HEK293 (cell line): ENCODE measurements at regions not wholly inside any gene's neighbourhood (a gene's known extent, or its start where the extent isn't known, plus 50 kb on each side); places are given as distances from the start of the nearest gene placed in this dataset.

Source experiments
- CTCF ChIA-PET: fragments of 350-600 bp; formaldehyde crosslinking; extraction: SDS; loops from one replicate; lab custom pipeline; 2021; ENCODE audit warnings: antibody characterized with exemption; lab: Yijun Ruan, JAX
- POLR2A ChIA-PET: fragments of 300-600 bp; formaldehyde crosslinking; extraction: SDS; loops from one replicate; lab custom pipeline; 2020; ENCODE audit warnings: antibody characterized with exemption, inconsistent platforms; lab: Yijun Ruan, JAX
- H3K27ac ChIP-seq: fragments of 200-500 bp; sonication (Bioruptor generic); 2 replicates; pipeline ENCODE4 v1.5.1; 2014; ENCODE audit warnings: low read depth, low read length, control low read depth, inconsistent platforms; ENCODE audit errors: extremely low read depth
- H3K36me3 ChIP-seq, 2 experiments: fragments of 200-500 bp in 1 of 2; sonication (Bioruptor generic) in 1 of 2; 1 replicate in 1 of 2; 2 replicates in 1 of 2; pipeline ENCODE4 v1.5.1; 2014 to 2017; ENCODE audit warnings: inconsistent platforms in 2 of 2, low read length in 2 of 2; ENCODE audit not compliant: control insufficient read depth in 2 of 2, insufficient read depth in 1 of 2
- H3K4me1 ChIP-seq: fragments of 200-500 bp; sonication (Bioruptor generic); 2 replicates; pipeline ENCODE4 v1.5.1; 2014; ENCODE audit warnings: mild to moderate bottlenecking, low read length, inconsistent platforms; ENCODE audit not compliant: control insufficient read depth, insufficient read depth
- H3K4me3 ChIP-seq: 2 replicates; pipeline ENCODE4 v1.5.1; 2011; ENCODE audit warnings: low read depth, mild to moderate bottlenecking, control low read depth, low read length, moderate library complexity
- H3K9me3 ChIP-seq: fragments of 200-500 bp; sonication (Bioruptor generic); 2 replicates; pipeline ENCODE4 v1.5.1; 2014; ENCODE audit warnings: low read depth, low read length, inconsistent platforms; ENCODE audit not compliant: control insufficient read depth, insufficient read depth
- FEZF1 ChIP-seq: fragments of 450-650 bp; formaldehyde crosslinking; IDR thresholded peaks from 2 replicates; pipeline ENCODE4 v1.5.1; 2016; ENCODE audit warnings: missing biosample characterization, missing genetic modification characterization
- GLI4 ChIP-seq: fragments of 450-650 bp; formaldehyde crosslinking; IDR thresholded peaks from 2 replicates; pipeline ENCODE4 v1.5.1; 2016; ENCODE audit warnings: missing biosample characterization, missing genetic modification characterization
- KLF16 ChIP-seq: fragments of 450-650 bp; formaldehyde crosslinking; IDR thresholded peaks from 2 replicates; pipeline ENCODE4 v1.5.1; 2017; ENCODE audit warnings: missing biosample characterization, missing genetic modification characterization
- KLF7 ChIP-seq: fragments of 450-650 bp; formaldehyde crosslinking; IDR thresholded peaks from 2 replicates; pipeline ENCODE4 v1.5.1; 2016; ENCODE audit warnings: missing biosample characterization, missing genetic modification characterization, borderline replicate concordance
- MZF1 ChIP-seq: fragments of 450-650 bp; formaldehyde crosslinking; IDR thresholded peaks from 2 replicates; pipeline ENCODE4 v1.5.1; 2017; ENCODE audit warnings: missing biosample characterization, missing genetic modification characterization, borderline replicate concordance
- PRDM10 ChIP-seq: fragments of 450-650 bp; formaldehyde crosslinking; IDR thresholded peaks from 2 replicates; pipeline ENCODE4 v1.5.1; 2016; ENCODE audit warnings: missing biosample characterization, missing genetic modification characterization
- SALL2 ChIP-seq: fragments of 450-650 bp; formaldehyde crosslinking; IDR thresholded peaks from 2 replicates; pipeline ENCODE4 v1.5.0; 2017; ENCODE audit warnings: missing biosample characterization, mild to moderate bottlenecking, missing genetic modification characterization, borderline replicate concordance
- TCF7L2 ChIP-seq: IDR thresholded peaks from 2 replicates; pipeline ENCODE4 v1.6.1; 2011; ENCODE audit warnings: low read depth, mild to moderate bottlenecking, inconsistent platforms, low read length, moderate library complexity, borderline replicate concordance
- YY2 ChIP-seq: fragments of 450-650 bp; formaldehyde crosslinking; IDR thresholded peaks from 2 replicates; pipeline ENCODE4 v1.5.1; 2016; ENCODE audit warnings: missing biosample characterization, missing genetic modification characterization
- ZFHX2 ChIP-seq: fragments of 450-650 bp; formaldehyde crosslinking; conservative IDR thresholded peaks from 2 replicates; pipeline ENCODE4 v1.5.1; 2016; ENCODE audit warnings: missing biosample characterization, missing genetic modification characterization
- ZNF426 ChIP-seq: fragments of 450-650 bp; formaldehyde crosslinking; IDR thresholded peaks from 2 replicates; pipeline ENCODE4 v1.5.1; 2017; ENCODE audit warnings: missing biosample characterization, missing genetic modification characterization, mild to moderate bottlenecking, inconsistent platforms, moderate library complexity
- ZNF521 ChIP-seq: fragments of 450-650 bp; formaldehyde crosslinking; IDR thresholded peaks from 2 replicates; pipeline ENCODE4 v1.5.1; 2017; ENCODE audit warnings: missing biosample characterization, mild to moderate bottlenecking, missing genetic modification characterization
- ZNF529 ChIP-seq: fragments of 450-650 bp; formaldehyde crosslinking; IDR thresholded peaks from 2 replicates; pipeline ENCODE4 v1.5.1; 2017; ENCODE audit warnings: missing genetic modification characterization, missing biosample characterization; ENCODE audit not compliant: insufficient replicate concordance
- ZNF548 ChIP-seq: fragments of 450-650 bp; formaldehyde crosslinking; IDR thresholded peaks from 2 replicates; pipeline ENCODE4 v1.5.1; 2016; ENCODE audit warnings: missing biosample characterization, missing genetic modification characterization
- ZNF561 ChIP-seq: fragments of 450-650 bp; IDR thresholded peaks from 2 replicates; pipeline ENCODE4 v1.5.1; 2018; ENCODE audit warnings: missing biosample characterization, missing genetic modification characterization, borderline replicate concordance
- ZNF629 ChIP-seq: fragments of 450-650 bp; formaldehyde crosslinking; IDR thresholded peaks from 2 replicates; pipeline ENCODE4 v1.5.1; 2017; ENCODE audit warnings: missing biosample characterization, missing genetic modification characterization
- ZNF791 ChIP-seq: fragments of 450-650 bp; formaldehyde crosslinking; IDR thresholded peaks from 2 replicates; pipeline ENCODE4 v1.5.1; 2016; ENCODE audit warnings: missing biosample characterization, missing genetic modification characterization
- ZNF830 ChIP-seq: fragments of 450-650 bp; IDR thresholded peaks from 2 replicates; pipeline ENCODE4 v1.5.0; 2018; ENCODE audit warnings: missing biosample characterization, missing genetic modification characterization, low read depth, mild to moderate bottlenecking, moderate library complexity
- TF ChIP-seq, protein P1 (sequence below): fragments of 450-650 bp; IDR thresholded peaks from 2 replicates; pipeline ENCODE4 v1.5.1; 2018; ENCODE audit warnings: missing biosample characterization, mild to moderate bottlenecking, missing genetic modification characterization
- TF ChIP-seq, protein P2 (sequence below): fragments of 450-650 bp; formaldehyde crosslinking; IDR thresholded peaks from 2 replicates; pipeline ENCODE4 v1.5.1; 2017; ENCODE audit warnings: missing biosample characterization, missing genetic modification characterization
- TF ChIP-seq, protein P3 (sequence below): fragments of 450-650 bp; formaldehyde crosslinking; IDR thresholded peaks from 2 replicates; pipeline ENCODE4 v1.5.1; 2017; ENCODE audit warnings: missing biosample characterization, missing genetic modification characterization

- TF ChIP-seq ZNF529 (no peak), ZNF548 (tag by site-specific recombination) (no peak), MZF1 (tag by site-specific recombination) (no peak), ZNF629 (no peak), FEZF1 (tag by site-specific recombination) (no peak), ZNF561 (tag by site-specific recombination) (no peak), YY2 (tag by site-specific recombination) (no peak), KLF7 (tag by site-specific recombination) (no peak), GLI4 (tag by site-specific recombination) (no peak)
- TF ChIP-seq, protein P1, sequence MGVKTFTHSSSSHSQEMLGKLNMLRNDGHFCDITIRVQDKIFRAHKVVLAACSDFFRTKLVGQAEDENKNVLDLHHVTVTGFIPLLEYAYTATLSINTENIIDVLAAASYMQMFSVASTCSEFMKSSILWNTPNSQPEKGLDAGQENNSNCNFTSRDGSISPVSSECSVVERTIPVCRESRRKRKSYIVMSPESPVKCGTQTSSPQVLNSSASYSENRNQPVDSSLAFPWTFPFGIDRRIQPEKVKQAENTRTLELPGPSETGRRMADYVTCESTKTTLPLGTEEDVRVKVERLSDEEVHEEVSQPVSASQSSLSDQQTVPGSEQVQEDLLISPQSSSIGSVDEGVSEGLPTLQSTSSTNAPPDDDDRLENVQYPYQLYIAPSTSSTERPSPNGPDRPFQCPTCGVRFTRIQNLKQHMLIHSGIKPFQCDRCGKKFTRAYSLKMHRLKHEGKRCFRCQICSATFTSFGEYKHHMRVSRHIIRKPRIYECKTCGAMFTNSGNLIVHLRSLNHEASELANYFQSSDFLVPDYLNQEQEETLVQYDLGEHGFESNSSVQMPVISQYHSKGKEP = no peak
- TF ChIP-seq, protein P2, sequence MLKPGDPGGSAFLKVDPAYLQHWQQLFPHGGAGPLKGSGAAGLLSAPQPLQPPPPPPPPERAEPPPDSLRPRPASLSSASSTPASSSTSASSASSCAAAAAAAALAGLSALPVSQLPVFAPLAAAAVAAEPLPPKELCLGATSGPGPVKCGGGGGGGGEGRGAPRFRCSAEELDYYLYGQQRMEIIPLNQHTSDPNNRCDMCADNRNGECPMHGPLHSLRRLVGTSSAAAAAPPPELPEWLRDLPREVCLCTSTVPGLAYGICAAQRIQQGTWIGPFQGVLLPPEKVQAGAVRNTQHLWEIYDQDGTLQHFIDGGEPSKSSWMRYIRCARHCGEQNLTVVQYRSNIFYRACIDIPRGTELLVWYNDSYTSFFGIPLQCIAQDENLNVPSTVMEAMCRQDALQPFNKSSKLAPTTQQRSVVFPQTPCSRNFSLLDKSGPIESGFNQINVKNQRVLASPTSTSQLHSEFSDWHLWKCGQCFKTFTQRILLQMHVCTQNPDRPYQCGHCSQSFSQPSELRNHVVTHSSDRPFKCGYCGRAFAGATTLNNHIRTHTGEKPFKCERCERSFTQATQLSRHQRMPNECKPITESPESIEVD (tag by site-specific recombination) = no peak
Measured at GRCh38 chr9:81128701-81129100, 560.6 kb downstream of the TLE1 start (continued).

DNA sequence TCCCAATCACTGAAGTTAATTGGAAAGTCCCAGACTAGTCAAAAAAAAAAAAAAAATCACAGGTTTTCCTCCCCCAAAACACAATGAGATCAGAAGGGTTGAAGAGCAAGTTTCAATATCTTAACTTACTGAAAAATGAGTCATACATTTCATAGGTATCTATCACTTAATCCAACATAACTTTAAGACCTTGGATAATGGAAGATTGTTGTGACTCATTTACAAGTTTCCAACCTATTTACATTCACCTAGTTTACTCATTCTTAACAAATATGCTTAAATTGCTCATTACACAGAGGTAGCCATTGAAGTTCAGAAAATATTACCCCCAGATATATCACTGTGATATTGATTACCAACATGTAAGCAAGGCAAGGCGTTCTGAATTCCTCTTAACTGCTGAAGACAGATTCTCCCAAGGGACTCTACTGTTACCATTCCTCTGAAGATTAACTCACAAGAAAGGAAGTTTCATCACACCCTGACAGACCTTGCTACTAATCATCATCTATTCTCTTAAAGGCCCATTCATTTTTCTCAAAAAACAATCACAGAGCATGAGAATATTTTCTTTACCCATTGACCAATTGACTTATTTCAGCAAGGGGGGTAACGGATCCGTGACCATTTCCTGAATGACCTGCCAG, 563.8 kb downstream of the TLE1 start:
- H3K36me3 ChIP-seq = no peaks in the 10 kb centered on the region
- no peaks in the 10 kb centered on the region for H3K9me3 ChIP-seq
- POLR2A ChIA-PET = no interaction called here
- CTCF ChIA-PET = no interaction called here
- H3K4me3 ChIP-seq = no peak overlapping the region
- no peak overlapping the region for H3K27ac ChIP-seq
- TF ChIP-seq ZNF426 (tag by site-specific recombination) (no peak), ZNF830 (no peak), TCF7L2 (no peak), ZFHX2 (tag by site-specific recombination) (no peak), ZNF791 (tag by site-specific recombination) (no peak), KLF16 (tag by site-specific recombination) (no peak), PRDM10 (tag by site-specific recombination) (no peak), ZNF521 (tag by site-specific recombination) (no peak), SALL2 (tag by site-specific recombination) (no peak)
- TF ChIP-seq, protein P3, sequence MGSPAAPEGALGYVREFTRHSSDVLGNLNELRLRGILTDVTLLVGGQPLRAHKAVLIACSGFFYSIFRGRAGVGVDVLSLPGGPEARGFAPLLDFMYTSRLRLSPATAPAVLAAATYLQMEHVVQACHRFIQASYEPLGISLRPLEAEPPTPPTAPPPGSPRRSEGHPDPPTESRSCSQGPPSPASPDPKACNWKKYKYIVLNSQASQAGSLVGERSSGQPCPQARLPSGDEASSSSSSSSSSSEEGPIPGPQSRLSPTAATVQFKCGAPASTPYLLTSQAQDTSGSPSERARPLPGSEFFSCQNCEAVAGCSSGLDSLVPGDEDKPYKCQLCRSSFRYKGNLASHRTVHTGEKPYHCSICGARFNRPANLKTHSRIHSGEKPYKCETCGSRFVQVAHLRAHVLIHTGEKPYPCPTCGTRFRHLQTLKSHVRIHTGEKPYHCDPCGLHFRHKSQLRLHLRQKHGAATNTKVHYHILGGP (tag by site-specific recombination) = no peak
- H3K4me1 ChIP-seq = no peaks in the 10 kb centered on the region
